NT2/D1 (cell line): ENCODE measurements at regions not wholly inside any gene's neighbourhood (a gene's known extent, or its start where the extent isn't known, plus 50 kb on each side); places are given as distances from the start of the nearest gene placed in this dataset.

Source experiments
- YY1 ChIP-seq: IDR thresholded peaks from 2 replicates; pipeline ENCODE4 v1.6.1; 2011; ENCODE audit not compliant: insufficient read length, insufficient read depth
- ZNF274 ChIP-seq: IDR thresholded peaks from 2 replicates; pipeline ENCODE4 v1.6.1; 2011; ENCODE audit warnings: mild to moderate bottlenecking, low read depth, low read length

GRCh38 chr9:13607481-13608441, 328.3 kb upstream of the MPDZ start:
- TF ChIP-seq ZNF274, result no peak
- TF ChIP-seq YY1, result no peak
